ENCODE measurements at regions not wholly inside any gene's neighbourhood (a gene's known extent, or its start where the extent isn't known, plus 50 kb on each side); places are given as distances from the start of the nearest gene placed in this dataset.
"Not testable (repeated sequence)": the region's sequence is repeated elsewhere in the genome, so short reads cannot be mapped to it uniquely, and the experiment has no call there.

DNA sequence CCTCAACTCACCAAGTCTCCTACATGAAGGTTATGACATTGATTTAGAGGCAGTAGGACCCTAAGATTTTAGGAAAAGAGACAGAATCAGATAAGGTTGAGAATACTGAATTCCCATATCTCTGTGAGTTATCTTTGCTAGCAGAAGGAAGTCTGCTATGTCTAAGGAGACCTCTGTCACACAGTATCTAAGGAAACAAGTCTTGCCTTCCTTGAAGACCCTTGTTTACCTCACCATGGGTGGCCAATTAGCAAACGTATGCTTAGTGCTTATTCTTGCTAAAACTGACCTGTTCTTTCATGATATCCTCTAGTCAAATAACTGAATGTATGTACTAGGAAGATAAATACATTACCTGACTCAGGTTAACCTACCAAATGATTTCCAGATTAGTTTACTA, 855.4 kb upstream of the SLITRK1 start:
- no peak overlapping the region for H3K4me3 ChIP-seq (ENCODE audit: low read length)
- no peak for TF ChIP-seq CTCF (conservative IDR thresholded peaks at IDR 0.05; ENCODE audit: low read depth, low read length)
- no peak for DNase-seq (ENCODE audit: low read depth)

DNA sequence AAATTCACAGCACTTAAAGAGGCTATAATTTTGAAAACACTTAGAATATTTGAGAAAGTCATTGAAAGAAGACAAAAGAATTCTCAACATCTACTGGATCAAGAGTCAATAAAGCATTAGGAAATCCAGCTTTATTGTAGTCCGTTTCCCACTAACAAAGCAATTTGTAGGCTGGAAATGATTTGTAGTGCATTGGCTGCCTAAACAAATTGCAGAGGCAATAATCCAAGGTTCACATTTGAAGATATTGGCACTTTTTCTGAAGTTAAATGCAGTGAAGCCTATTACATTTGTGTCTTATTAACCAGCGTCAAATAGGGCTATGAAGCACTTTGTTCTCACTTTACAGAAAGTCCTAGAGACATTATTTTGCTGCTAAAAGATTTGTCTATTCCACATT, 848.1 kb upstream of the SLITRK1 start:
- DNase-seq (ENCODE audit: low read depth): no peak
- no peak for TF ChIP-seq CTCF (conservative IDR thresholded peaks at IDR 0.05; ENCODE audit: low read depth, low read length)
- H3K4me3 ChIP-seq (ENCODE audit: low read length): no peak overlapping the region

- no peak for TF ChIP-seq CTCF (conservative IDR thresholded peaks at IDR 0.05; ENCODE audit: low read depth, low read length)
- DNase-seq (ENCODE audit: low read depth): no peak
- no peak overlapping the region for H3K4me3 ChIP-seq (ENCODE audit: low read length)
Observed at GRCh38 chr13:84705982-84706710, 823.9 kb upstream of the SLITRK1 start.

DNA sequence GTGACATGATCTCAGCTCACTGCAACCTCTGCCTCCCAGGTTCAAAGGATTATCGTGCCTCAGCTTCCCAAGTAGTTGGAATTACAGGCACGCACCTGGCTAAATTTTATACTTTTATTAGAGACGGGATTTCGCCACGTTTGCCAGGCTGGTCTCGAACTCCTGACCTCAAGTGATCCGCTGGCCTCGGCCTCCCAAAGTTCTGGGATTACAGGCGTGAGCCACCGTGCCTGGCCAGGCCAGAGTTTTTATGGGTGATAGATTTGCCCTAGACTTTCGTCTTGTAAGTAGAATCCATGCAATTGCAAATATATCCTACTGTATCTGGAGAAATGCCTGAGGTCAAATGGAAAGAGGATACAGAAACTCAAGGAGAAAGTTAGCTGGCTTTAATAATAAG, 819.9 kb upstream of the SLITRK1 start:
- TF ChIP-seq CTCF (conservative IDR thresholded peaks at IDR 0.05; ENCODE audit: low read depth, low read length): no peak
- H3K4me3 ChIP-seq (ENCODE audit: low read length): no peak overlapping the region
- DNase-seq (ENCODE audit: low read depth): no peak

GRCh38 chr13:84697591-84697990, 815.3 kb upstream of the SLITRK1 start:
- not testable (repeated sequence) for DNase-seq (ENCODE audit: low read depth); H3K4me3 ChIP-seq (ENCODE audit: low read length)

DNA sequence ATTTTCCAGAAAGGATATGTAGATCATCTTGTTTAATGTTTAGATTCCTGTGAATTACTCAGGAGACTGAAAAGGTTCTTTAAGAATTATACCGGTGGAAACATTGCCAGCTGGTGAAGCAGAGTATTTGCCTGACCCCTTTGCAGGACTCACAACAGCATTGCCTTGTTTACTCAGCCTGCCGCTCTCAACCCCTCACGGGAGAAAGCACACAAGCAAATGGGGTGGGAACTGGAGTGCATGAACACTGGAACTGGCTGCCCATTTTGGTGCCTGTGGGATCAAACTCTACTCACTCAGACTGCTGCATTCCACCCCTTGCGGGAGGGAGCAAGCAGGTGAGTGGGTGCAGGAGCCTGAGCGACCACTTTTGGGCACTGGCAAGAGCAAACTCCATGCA, 804.7 kb upstream of the SLITRK1 start:
- DNase-seq (ENCODE audit: low read depth): no peak
- H3K4me3 ChIP-seq (ENCODE audit: low read length): no peak overlapping the region
- no peak for TF ChIP-seq CTCF (conservative IDR thresholded peaks at IDR 0.05; ENCODE audit: low read depth, low read length)

GRCh38 chr13:84686458-84686857, 804.2 kb upstream of the SLITRK1 start:
- no peak overlapping the region for H3K4me3 ChIP-seq (ENCODE audit: low read length)
- DNase-seq (ENCODE audit: low read depth): no peak
- TF ChIP-seq CTCF (conservative IDR thresholded peaks at IDR 0.05; ENCODE audit: low read depth, low read length): no peak

Measured in retinal pigment epithelial cell (primary cell).